Colonic mucosa (tissue), 4 donors: ENCODE measurements at regions not wholly inside any gene's neighbourhood (a gene's known extent, or its start where the extent isn't known, plus 50 kb on each side); places are given as distances from the start of the nearest gene placed in this dataset.

Experiments used
- DNase-seq: peaks from one replicate; pipeline ENCODE4 v3.0.0-alpha.2; 2020
- H3K27ac ChIP-seq: fragments of 200-600 bp; one replicate; pipeline ENCODE4 v1.8.0; 2021
- H3K27me3 ChIP-seq: fragments of 200-600 bp; one replicate; pipeline ENCODE4 v1.8.0; 2021
- H3K36me3 ChIP-seq: fragments of 200-600 bp; one replicate; pipeline ENCODE4 v1.8.0; 2021
- H3K4me1 ChIP-seq: fragments of 200-600 bp; one replicate; pipeline ENCODE4 v1.8.0; 2021; ENCODE audit warnings: mild to moderate bottlenecking
- H3K4me3 ChIP-seq: fragments of 200-600 bp; one replicate; pipeline ENCODE4 v1.8.0; 2021
- H3K9ac ChIP-seq, 2 donors: one replicate each; pipeline ENCODE4 v1.7.0; 2013; ENCODE audit warnings: control low read depth in 2 of 2, low read depth in 2 of 2, low read length in 2 of 2
- H3K9me3 ChIP-seq: fragments of 200-600 bp; one replicate; pipeline ENCODE4 v1.8.0; 2021
- CTCF ChIP-seq: fragments of 200-600 bp; IDR thresholded peaks from one replicate; pipeline ENCODE4 v1.8.0; 2022; ENCODE audit warnings: antibody characterized with exemption, mild to moderate bottlenecking
- intact Hi-C: fragments of 100-400 bp; cut with DNase I; formaldehyde crosslinking; loops from one replicate; pipeline ENCODE4 v1.14.1; 2022
- donor health status: healthy.
- donor health status: DM: no; HTN: no; CAD: no.
- donor health status: DM: no; HTN: no; CAD: no.

GRCh38 chr10:8576911-8577310 is 522.4 kb downstream of the GATA3 start:
- no peaks in the 10 kb centered on the region for H3K9me3 ChIP-seq
- TF ChIP-seq CTCF = no peak
- no peak for DNase-seq
- H3K36me3 ChIP-seq = no peaks in the 10 kb centered on the region
- no peaks in the 10 kb centered on the region for H3K27me3 ChIP-seq
- H3K9ac ChIP-seq = no peak overlapping the region
- no peak overlapping the region for H3K27ac ChIP-seq
- H3K4me3 ChIP-seq = no peak overlapping the region
- no peaks in the 10 kb centered on the region for H3K4me1 ChIP-seq
- intact Hi-C loops = no loop called here

- DNase-seq = no peak
- no peak overlapping the region for H3K4me3 ChIP-seq
- no peaks in the 10 kb centered on the region for H3K9me3 ChIP-seq
- intact Hi-C loops = no loop called here
- no peaks in the 10 kb centered on the region for H3K27me3 ChIP-seq
- no peak for TF ChIP-seq CTCF
- H3K27ac ChIP-seq = no peak overlapping the region
- no peaks in the 10 kb centered on the region for H3K4me1 ChIP-seq
- no peaks in the 10 kb centered on the region for H3K36me3 ChIP-seq
- no peak overlapping the region for H3K9ac ChIP-seq
Observed at GRCh38 chr10:8577686-8578085, 523.2 kb downstream of the GATA3 start.

- Histone ChIP-seq H3K36me3 (no peaks in the 10 kb centered on the region), H3K27ac (no peak overlapping the region), H3K9ac (no peak overlapping the region), H3K27me3 (no peaks in the 10 kb centered on the region), H3K4me3 (no peak overlapping the region), H3K9me3 (no peaks in the 10 kb centered on the region), H3K4me1 (no peaks in the 10 kb centered on the region)
- no peak for TF ChIP-seq CTCF
- intact Hi-C loops = no loop called here
- DNase-seq = no peak
Observed at GRCh38 chr10:8581521-8582225, 527.2 kb downstream of the GATA3 start.

- no peak overlapping the region for H3K27ac ChIP-seq
- no peaks in the 10 kb centered on the region for H3K27me3 ChIP-seq
- TF ChIP-seq CTCF = no peak
- no peaks in the 10 kb centered on the region for H3K4me1 ChIP-seq
- H3K9me3 ChIP-seq = no peaks in the 10 kb centered on the region
- intact Hi-C loops = no loop called here
- no peaks in the 10 kb centered on the region for H3K36me3 ChIP-seq
- H3K4me3 ChIP-seq = no peak overlapping the region
- DNase-seq = no peak
- H3K9ac ChIP-seq = no peak overlapping the region
Observed at GRCh38 chr10:8583096-8583495, 528.6 kb downstream of the GATA3 start.

- H3K9me3 ChIP-seq = no peaks in the 10 kb centered on the region
- no peaks in the 10 kb centered on the region for H3K4me1 ChIP-seq
- no peak for DNase-seq
- TF ChIP-seq CTCF = no peak
- no peak overlapping the region for H3K4me3 ChIP-seq
- no peak overlapping the region for H3K27ac ChIP-seq
- no peaks in the 10 kb centered on the region for H3K36me3 ChIP-seq
- no peak overlapping the region for H3K9ac ChIP-seq
- no peaks in the 10 kb centered on the region for H3K27me3 ChIP-seq
- intact Hi-C loops = no loop called here
Observed at GRCh38 chr10:8584666-8585065, 530.2 kb downstream of the GATA3 start.
